ENCODE measurements at regions not wholly inside any gene's neighbourhood (a gene's known extent, or its start where the extent isn't known, plus 50 kb on each side); places are given as distances from the start of the nearest gene placed in this dataset.

DNA sequence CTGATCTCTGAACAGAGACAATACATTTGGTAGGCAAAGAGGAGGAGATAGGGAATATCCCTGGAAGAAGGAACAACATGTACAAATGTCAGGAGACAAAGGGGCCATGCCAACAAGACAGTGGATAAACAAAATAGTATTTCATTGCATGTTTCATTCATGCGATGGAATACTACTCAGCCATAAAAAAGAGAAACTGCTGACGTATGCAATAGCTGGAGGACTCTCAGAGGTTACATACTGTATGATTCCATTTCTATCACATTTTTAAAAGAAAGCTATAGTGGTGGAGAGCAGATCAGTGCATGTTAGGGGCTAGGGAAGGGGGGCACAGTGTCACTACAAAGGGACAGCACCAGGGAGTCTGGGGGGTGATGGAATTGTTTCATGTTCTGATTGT is 572.9 kb upstream of the CADM1 start:
- FAIRE-seq (no peak), DNase-seq (ENCODE audit: insufficient read length, low spot score) (no peak)

DNA sequence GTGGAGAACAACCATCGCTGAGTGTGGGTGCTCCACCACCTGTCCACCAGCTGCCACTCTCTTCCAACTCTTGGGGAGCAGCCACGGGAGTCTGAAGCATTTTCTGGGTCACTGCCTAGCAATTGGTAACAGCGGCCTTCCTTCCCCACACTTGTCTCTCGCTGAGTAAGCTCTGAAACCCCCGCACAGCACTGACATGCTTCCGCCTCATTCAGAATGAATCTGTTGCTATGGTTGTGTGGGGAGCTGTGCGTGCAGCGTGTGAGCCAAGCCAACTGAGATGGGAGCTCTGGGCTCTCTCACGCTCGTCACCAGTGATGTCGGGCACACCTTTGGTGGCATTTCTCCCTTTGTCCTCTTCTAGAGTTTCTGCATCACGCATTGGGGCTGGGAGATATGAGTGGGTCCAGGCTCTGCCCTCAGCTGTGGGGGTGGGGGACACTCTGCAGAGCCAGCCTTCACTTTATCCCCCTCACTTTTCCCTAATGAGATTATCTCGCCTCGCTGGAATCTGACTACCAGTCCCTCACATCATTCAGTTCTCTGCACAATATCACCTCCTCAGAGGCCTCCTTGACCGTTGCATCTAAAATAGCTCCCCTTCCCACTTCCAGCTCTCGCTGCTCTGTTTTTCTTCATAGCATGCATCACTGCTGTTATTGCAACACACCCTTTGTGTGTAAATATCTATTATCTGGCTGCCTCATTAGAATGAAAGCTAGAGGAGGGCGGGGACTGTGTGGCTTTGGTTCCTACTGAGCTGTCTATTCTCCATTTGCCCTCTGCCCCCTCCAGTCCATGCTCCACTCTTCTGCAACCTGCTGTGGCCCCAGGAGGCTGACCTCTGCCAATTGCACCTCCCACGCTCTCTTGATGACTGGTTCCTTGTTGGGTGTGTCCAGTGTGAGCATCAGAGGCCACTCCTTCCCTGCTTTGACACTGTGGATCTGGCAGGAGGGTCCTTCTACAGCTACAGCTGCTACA is 569.9 kb upstream of the CADM1 start:
- DNase-seq (ENCODE audit: insufficient read length, low spot score) (no peak), FAIRE-seq (no peak)

DNA sequence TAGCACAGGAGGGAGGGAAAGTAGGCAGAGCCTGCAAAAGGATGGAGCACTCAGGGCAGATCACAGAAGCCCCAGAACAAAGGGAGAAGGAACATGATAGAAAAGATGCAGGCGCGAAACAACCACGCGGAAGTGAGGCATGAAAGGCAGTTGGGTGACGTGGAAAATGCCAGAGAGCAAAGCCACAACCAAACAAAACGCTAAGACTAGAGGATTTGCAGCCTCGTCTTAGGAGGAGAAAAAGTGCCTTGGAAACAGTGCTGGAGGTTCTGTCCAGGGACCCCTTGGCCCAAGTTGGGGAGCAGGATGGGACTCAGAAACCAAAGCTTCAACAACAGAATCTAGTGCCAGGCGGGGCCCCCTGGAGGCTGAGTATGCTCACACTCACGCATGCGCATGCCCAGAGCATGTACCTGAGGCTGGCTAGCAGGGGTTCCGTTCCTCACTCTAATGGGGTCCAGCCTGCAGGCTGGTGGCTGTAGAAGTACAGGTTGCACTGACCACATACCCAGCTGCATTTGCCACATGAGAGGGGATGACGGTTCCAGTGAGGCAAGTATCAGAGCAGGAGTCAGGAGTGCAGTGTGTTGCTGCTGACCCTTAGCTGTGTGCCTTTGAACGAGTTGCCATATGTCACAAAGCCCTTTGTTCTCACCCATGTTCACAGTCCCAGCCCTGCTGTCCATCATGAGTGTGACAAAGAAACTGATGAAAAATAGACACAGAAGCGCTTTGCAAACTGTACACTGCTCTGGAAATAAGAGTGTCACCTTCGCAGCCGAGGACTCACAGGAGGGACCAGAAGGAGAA is 568.6 kb upstream of the CADM1 start:
- no peak for DNase-seq (ENCODE audit: insufficient read length, low spot score)
- FAIRE-seq: peak; percentile 54

DNA sequence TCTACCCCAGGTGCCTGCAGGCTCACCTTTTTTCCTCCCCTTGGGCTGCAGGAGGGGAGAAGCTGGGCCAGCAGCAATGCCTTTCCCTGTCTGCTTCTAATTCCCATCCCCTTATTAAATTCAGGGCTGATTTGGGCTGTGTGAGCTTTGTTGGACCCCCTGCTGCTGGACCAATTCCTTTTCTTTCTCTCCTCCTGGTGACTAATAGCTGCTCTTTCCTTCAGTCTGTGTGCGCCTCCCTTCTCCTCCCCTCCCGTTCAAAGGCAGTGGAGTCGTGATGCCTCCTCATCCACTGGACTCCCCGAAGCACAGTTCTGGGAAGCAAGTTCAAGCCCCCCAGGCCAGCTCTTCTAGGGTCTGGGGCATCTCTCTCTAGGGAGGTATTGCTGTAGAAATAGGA is 567.9 kb upstream of the CADM1 start:
- FAIRE-seq (no peak), DNase-seq (ENCODE audit: insufficient read length, low spot score) (no peak)

DNA sequence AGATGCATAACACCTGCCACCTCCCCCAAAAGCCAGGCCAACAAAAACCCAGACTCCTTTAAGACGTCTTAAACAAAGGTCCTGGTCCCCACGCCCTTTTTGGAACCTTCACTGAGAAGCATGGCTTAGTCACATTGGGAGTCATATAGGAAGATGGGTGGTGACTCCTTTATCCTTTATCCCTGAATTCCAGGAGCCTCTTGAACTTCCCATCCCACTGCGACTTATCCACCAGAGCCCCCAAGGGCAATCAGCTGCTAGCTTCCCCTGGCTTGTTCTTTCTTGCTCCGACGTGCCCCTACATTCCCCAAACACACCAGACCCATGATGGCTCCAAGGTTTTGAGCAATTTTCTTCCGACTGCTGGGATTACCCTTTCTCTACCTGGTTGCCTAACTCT is 567.0 kb upstream of the CADM1 start:
- DNase-seq (ENCODE audit: insufficient read length, low spot score) (no peak), FAIRE-seq (no peak)

DNA sequence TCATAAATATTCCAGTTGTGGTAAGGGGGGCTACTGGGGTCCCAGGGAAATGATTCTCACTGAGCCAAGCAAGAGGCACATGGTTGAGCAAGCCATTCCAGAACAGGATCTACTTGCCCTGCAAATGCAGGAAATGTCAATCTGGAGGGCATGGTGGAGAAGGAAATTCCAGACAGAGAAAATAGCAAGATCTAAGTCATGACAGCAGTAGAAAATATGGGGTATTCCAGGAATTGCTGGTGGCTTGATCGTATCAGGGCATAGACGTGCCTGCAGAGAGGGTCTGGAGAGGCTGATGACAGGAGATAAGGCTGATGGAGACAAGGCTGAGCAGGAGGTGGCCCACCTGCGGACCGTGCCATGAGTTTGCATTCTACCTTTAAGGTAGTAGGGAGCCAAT is 566.3 kb upstream of the CADM1 start:
- FAIRE-seq (no peak), DNase-seq (ENCODE audit: insufficient read length, low spot score) (no peak)

DNA sequence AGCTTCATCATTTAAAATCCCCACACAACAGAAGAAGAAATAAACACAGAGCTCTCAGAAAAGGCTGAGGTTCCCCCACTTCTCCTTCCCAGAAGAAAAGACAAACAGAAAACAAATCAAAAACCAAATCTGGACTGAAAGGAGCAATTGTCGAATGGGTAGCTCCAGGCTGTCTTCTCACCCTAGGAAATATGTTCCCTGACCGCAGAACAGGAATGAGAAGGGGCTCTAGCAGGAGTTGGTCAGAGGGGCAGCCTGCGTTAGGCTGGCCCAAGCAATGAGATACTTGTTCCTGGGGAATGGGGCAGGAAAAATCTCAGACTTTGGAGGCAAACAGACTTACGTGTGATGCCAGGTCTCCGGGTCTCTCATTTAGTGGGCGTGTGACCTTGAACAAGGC is 562.6 kb upstream of the CADM1 start:
- FAIRE-seq (no peak), DNase-seq (ENCODE audit: insufficient read length, low spot score) (no peak)

- no peak for DNase-seq (ENCODE audit: insufficient read length, low spot score)
- peak; percentile 40 for FAIRE-seq
These were observed 561.8 kb upstream of the CADM1 start for GRCh38 chr11:116065986-116066385.

GRCh38 chr11:116065191-116065895 is 561.1 kb upstream of the CADM1 start:
- FAIRE-seq: no peak
- no peak for DNase-seq (ENCODE audit: insufficient read length, low spot score)

- DNase-seq (ENCODE audit: insufficient read length, low spot score) (no peak), FAIRE-seq (no peak)
These were observed 558.4 kb upstream of the CADM1 start for GRCh38 chr11:116062490-116063171.

- DNase-seq (ENCODE audit: insufficient read length, low spot score) (no peak), FAIRE-seq (no peak)
These were observed 557.9 kb upstream of the CADM1 start for GRCh38 chr11:116062129-116062489.

DNA sequence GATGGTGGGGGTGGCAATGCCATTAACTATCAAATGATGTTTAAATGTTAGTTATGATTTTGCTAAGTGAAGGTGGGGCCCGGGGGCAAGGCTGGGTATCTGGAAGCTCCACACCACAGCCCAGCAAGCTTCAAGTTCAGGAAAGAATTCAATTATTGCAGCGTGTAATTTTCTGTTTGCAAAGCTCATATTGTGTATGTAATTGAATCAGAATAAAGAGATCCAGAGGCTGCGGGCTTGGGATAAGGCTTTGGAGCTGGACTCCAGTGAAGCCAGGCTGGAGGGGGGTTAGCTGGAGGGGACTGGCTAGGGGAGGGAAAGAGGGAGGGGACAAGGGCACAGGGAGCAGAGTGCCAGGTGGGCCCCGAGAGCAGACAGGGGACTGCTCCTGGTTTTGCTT is 557.1 kb upstream of the CADM1 start:
- DNase-seq (ENCODE audit: insufficient read length, low spot score): no peak
- no peak for FAIRE-seq

- no peak for FAIRE-seq
- no peak for DNase-seq (ENCODE audit: insufficient read length, low spot score)
These were observed 555.7 kb upstream of the CADM1 start for GRCh38 chr11:116059919-116060318.

DNA sequence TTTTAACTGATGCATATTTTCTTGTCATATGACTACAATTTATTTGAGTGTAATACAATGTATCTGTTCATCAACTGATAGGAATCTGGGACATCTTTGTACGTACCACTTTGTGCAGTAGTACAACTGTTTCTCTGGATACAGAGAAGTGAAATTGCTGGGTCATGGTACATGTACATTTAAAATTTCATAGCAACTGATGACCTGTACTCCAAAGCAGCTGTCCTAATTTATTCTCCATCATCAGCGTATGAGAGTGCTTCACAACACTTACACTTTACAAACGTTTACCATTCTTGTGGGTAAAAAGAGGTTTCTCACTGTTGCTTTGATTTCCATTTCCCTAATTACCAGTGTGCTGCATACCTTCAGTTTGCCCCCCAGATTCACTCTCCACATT is 552.8 kb upstream of the CADM1 start:
- DNase-seq (ENCODE audit: insufficient read length, low spot score) (no peak), FAIRE-seq (no peak)

GRCh38 chr11:116055064-116055463 is 550.8 kb upstream of the CADM1 start:
- DNase-seq (ENCODE audit: insufficient read length, low spot score) (no peak), FAIRE-seq (no peak)

- DNase-seq (ENCODE audit: insufficient read length, low spot score) (no peak), FAIRE-seq (no peak)
These were observed 549.3 kb upstream of the CADM1 start for GRCh38 chr11:116053548-116053919.

DNA sequence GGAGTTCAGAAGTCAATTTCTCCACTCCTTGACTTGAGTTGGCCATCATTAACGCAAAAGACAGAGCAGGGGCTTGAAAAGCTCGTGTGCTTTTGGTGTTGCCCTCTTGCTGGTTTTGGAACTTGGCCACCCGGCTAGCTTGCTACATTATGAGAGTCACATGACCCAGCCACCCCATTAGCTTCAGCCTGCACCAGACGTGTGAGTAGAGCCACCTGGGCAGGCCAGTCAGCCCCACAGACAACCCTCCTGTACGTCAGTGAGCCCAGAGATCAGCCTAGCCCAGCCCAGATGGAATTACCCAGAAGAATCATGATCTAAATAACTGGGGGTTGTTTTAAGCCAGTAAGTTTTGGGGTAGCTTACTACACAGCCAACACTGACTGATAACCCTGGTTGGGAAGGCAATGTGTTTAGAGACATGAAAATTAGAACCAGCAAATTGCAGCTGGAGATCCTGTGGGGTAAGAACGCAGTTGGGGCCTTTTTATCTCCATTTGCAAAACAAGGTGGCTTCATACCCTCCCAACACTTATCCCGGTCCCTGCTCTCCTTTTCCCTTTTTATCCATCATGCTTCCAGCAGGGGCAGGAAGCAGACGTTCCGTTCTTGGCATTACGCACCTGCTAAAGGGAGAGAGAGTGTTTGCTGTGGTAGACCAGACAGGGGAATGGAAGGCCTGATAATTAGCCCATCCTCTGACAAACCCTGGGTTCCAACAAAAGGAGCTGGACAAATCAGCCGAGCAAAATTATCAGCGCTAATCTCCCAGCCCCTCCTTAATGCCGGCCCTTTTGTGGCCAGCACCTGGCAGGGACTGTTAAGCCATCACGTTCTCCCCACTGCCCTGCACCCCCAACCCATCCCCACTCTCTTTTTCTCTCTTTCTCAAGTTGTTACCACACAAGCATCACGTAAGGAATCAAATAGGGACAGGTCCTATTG is 548.7 kb upstream of the CADM1 start:
- FAIRE-seq (no peak), DNase-seq (ENCODE audit: insufficient read length, low spot score) (no peak)

DNA sequence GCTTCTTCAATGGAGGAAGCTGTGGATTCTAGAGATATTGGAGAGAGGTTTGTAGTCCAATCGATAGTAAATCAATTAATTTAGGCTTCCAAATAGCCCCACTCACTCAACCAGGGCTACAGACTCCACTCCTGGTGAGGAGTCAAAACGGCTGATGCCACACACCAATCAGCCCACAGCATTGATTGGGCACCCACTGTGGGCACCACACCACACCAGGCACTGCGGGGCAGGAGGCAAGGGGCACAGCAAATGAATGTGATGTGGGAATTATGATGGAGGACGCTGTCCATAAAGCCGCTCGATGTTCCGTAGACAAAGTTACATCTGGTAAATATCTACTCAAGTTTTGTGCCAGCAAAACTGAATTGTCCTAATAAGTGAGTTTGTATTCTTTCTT is 547.3 kb upstream of the CADM1 start:
- no peak for DNase-seq (ENCODE audit: insufficient read length, low spot score)
- FAIRE-seq: no peak

DNA sequence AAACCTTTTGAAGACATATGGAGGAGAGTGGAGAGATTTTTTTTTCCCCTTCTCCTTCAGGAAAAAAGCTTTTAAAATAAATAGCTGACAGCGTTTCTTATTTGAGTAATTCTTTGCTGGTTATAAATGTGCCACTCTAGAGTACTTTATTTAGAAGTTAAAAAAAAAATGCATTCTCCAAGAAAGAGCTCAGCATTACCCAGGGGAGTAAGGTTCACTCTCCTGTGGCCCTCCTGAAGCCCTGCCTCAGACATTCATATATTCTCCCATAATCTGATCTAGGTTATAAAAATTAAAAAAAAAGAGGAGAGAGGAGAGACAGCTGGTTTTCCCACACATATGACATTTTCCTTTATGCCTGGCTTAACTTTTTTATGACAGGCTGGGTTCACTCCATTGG is 545.2 kb upstream of the CADM1 start:
- DNase-seq (ENCODE audit: insufficient read length, low spot score) (no peak), FAIRE-seq (no peak)

DNA sequence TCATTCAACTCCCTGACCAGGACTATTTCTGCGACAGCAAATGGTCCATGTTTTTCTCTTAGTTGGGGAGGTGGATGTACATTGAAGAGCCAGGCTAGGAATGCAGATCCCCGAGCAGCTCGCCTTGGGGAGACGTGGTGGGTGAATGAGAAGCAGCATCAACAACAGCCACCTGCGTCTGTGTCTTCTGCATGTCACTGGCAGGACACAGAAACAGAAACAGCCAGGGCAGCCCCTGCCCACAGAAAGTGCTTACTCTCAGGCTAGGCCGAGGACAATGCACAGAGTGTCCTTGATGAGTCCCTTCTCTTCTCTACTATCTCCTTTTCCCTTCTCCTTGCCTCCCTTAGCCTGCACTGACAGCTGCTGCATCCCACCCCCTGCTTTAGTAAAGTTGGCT is 541.9 kb upstream of the CADM1 start:
- no peak for FAIRE-seq
- no peak for DNase-seq (ENCODE audit: insufficient read length, low spot score)
